H1 (cell line): ENCODE measurements at regions not wholly inside any gene's neighbourhood (a gene's known extent, or its start where the extent isn't known, plus 50 kb on each side); places are given as distances from the start of the nearest gene placed in this dataset.

Source experiments
- CTCF ChIA-PET: fragments of 300-600 bp; sonication (Branson Sonifier 250); formaldehyde crosslinking; loops from one replicate; lab custom pipeline; 2021; ENCODE audit not compliant: partially characterized antibody; lab: Charles Lee
- POLR2A ChIA-PET: fragments of 300-600 bp; sonication (Branson Sonifier 250); formaldehyde crosslinking; loops from one replicate; lab custom pipeline; 2021; ENCODE audit warnings: inconsistent platforms; ENCODE audit not compliant: partially characterized antibody; lab: Charles Lee
- DNase-seq, 2 experiments: peaks; one replicate each; pipeline versions ENCODE4 v3.0.0 to v3.0.0-alpha.2; 2010 to 2022; ENCODE audit warnings: low spot score in 2 of 2, low read depth in 1 of 2, mixed read lengths in 1 of 2
- FAIRE-seq: peaks from 2 replicates; lab custom pipeline; 2011; peaks lifted over from hg19 to GRCh38; lab: Jason Lieb, UNC
- H2AFZ ChIP-seq: 2 replicates; pipeline ENCODE4 v1.8.1; 2012; ENCODE audit warnings: low read length, inconsistent platforms
- H2AK5ac ChIP-seq: 2 replicates; pipeline ENCODE4 v1.6.1; 2013; ENCODE audit warnings: low read depth, low read length
- H2BK120ac ChIP-seq: replicated peaks from 2 replicates; pipeline ENCODE3; 2013; ENCODE audit warnings: low read depth, low read length, inconsistent platforms
- H2BK12ac ChIP-seq: 2 replicates; pipeline ENCODE4 v1.6.1; 2013; ENCODE audit warnings: low read depth, low read length
- H2BK15ac ChIP-seq: 2 replicates; pipeline ENCODE4 v1.6.1; 2013; ENCODE audit warnings: low read length
- H2BK20ac ChIP-seq: 2 replicates; pipeline ENCODE4 v1.6.1; 2013; ENCODE audit warnings: low read length
- H2BK5ac ChIP-seq: 2 replicates; pipeline ENCODE4 v1.6.1; 2013; ENCODE audit warnings: low read depth, low read length
- H3K14ac ChIP-seq: 2 replicates; pipeline ENCODE4 v1.6.1; 2013; ENCODE audit warnings: inconsistent platforms; ENCODE audit not compliant: insufficient read length
- H3K18ac ChIP-seq: 2 replicates; pipeline ENCODE4 v1.6.1; 2013; ENCODE audit warnings: low read length; ENCODE audit errors: extremely low read depth
- H3K23ac ChIP-seq: 2 replicates; pipeline ENCODE4 v1.6.1; 2013; ENCODE audit warnings: inconsistent platforms; ENCODE audit not compliant: insufficient read length
- H3K23me2 ChIP-seq: 2 replicates; pipeline ENCODE4 v1.6.1; 2013; ENCODE audit warnings: low read depth, low read length
- H3K27ac ChIP-seq: 2 replicates; pipeline ENCODE4 v1.6.1; 2011; ENCODE audit warnings: low read depth, low read length, inconsistent platforms
- H3K27me3 ChIP-seq, 4 experiments: replicated peaks in 1 of 4; 1 replicate in 1 of 4; 2 replicates in 3 of 4; pipeline versions ENCODE4 v1.6.1 to v1.8.1; 2011 to 2013; ENCODE audit warnings: low read length in 3 of 4, mild to moderate bottlenecking in 3 of 4, inconsistent platforms in 2 of 4, mixed read lengths in 2 of 4, moderate library complexity in 1 of 4; ENCODE audit not compliant: control insufficient read depth in 3 of 4, insufficient read depth in 3 of 4; ENCODE audit errors: extremely low read depth in 1 of 4
- H3K36me3 ChIP-seq, 4 experiments: 2 replicates each; pipeline versions ENCODE4 v1.6.1 to v1.8.1; 2011 to 2013; ENCODE audit warnings: mild to moderate bottlenecking in 4 of 4, low read length in 3 of 4, moderate library complexity in 2 of 4, control low read depth in 1 of 4, inconsistent platforms in 1 of 4; ENCODE audit not compliant: insufficient read depth in 4 of 4, control insufficient read depth in 2 of 4
- H3K4ac ChIP-seq: replicated peaks from 2 replicates; pipeline ENCODE3; 2013; ENCODE audit warnings: low read length, low read depth, mixed read lengths, inconsistent platforms; ENCODE audit not compliant: insufficient read length
- H3K4me1 ChIP-seq, 4 experiments: replicated peaks in 1 of 4; 1 replicate in 1 of 4; 2 replicates in 3 of 4; pipeline versions ENCODE4 v1.6.1 to v1.8.1; 2011 to 2013; ENCODE audit warnings: low read length in 3 of 4, inconsistent platforms in 2 of 4, mixed read lengths in 1 of 4; ENCODE audit not compliant: insufficient read depth in 4 of 4, control insufficient read depth in 3 of 4
- H3K4me2 ChIP-seq, 2 experiments: 2 replicates each; pipeline versions ENCODE4 v1.6.1 to v1.8.1; 2011 to 2013; ENCODE audit warnings: low read depth in 2 of 2, low read length in 2 of 2, control low read depth in 1 of 2, inconsistent platforms in 1 of 2, mild to moderate bottlenecking in 1 of 2; ENCODE audit not compliant: insufficient read depth in 1 of 2
- H3K4me3 ChIP-seq, 4 experiments: fragments of 200-600, 300-600 bp in 1 of 4; sonication (generic), shearing (Covaris generic), sonication (Bioruptor Twin) in 1 of 4; 2 replicates each; pipeline versions ENCODE4 v1.5.1 to v1.8.1; 2011 to 2016; ENCODE audit warnings: low read length in 4 of 4, low read depth in 3 of 4, control low read depth in 2 of 4, inconsistent platforms in 2 of 4, mild to moderate bottlenecking in 2 of 4, mixed read lengths in 1 of 4, moderate library complexity in 1 of 4; ENCODE audit not compliant: insufficient read depth in 2 of 4; ENCODE audit errors: extremely low read depth in 1 of 4
- H3K56ac ChIP-seq: replicated peaks from 2 replicates; pipeline ENCODE3; 2013; ENCODE audit warnings: low read depth, mild to moderate bottlenecking, mixed read lengths, low read length, inconsistent platforms; ENCODE audit not compliant: insufficient read length
- H3K79me1 ChIP-seq: 2 replicates; pipeline ENCODE4 v1.6.1; 2013; ENCODE audit warnings: low read depth, low read length, control low read depth
- H3K79me2 ChIP-seq, 2 experiments: 2 replicates each; pipeline versions ENCODE4 v1.6.1 to v1.8.1; 2012 to 2013; ENCODE audit warnings: low read length in 2 of 2, mild to moderate bottlenecking in 2 of 2, inconsistent platforms in 1 of 2; ENCODE audit not compliant: insufficient read depth in 2 of 2, control insufficient read depth in 1 of 2
- H3K9ac ChIP-seq, 4 experiments: replicated peaks in 1 of 4; 1 replicate in 1 of 4; 2 replicates in 3 of 4; pipeline versions ENCODE4 v1.6.1 to v1.8.1; 2011 to 2013; ENCODE audit warnings: low read depth in 3 of 4, low read length in 3 of 4, control low read depth in 2 of 4, mild to moderate bottlenecking in 2 of 4, moderate library complexity in 2 of 4, inconsistent platforms in 1 of 4; ENCODE audit errors: extremely low read depth in 1 of 4
- H3K9me3 ChIP-seq, 2 experiments: 2 replicates each; pipeline versions ENCODE4 v1.6.1 to v1.8.1; 2012 to 2013; ENCODE audit warnings: mild to moderate bottlenecking in 2 of 2, moderate library complexity in 2 of 2, control low read depth in 1 of 2, inconsistent platforms in 1 of 2, low read depth in 1 of 2, low read length in 1 of 2, mixed read lengths in 1 of 2; ENCODE audit not compliant: insufficient read depth in 2 of 2
- H4K20me1 ChIP-seq, 2 experiments: replicated peaks in 1 of 2; 2 replicates each; pipeline versions ENCODE3 to v1.8.1; 2011 to 2013; ENCODE audit warnings: inconsistent platforms in 2 of 2, low read length in 2 of 2, mild to moderate bottlenecking in 1 of 2; ENCODE audit not compliant: insufficient read depth in 2 of 2, control insufficient read depth in 1 of 2
- H4K5ac ChIP-seq: 2 replicates; pipeline ENCODE4 v1.6.1; 2013; ENCODE audit warnings: low read length, low read depth, mixed read lengths, inconsistent platforms; ENCODE audit not compliant: insufficient read length
- H4K8ac ChIP-seq: 2 replicates; pipeline ENCODE4 v1.8.0; 2013; ENCODE audit warnings: mild to moderate bottlenecking, moderate library complexity, low read length, inconsistent platforms; ENCODE audit not compliant: insufficient read depth; ENCODE audit errors: extremely low read depth
- H4K91ac ChIP-seq: replicated peaks from 2 replicates; pipeline ENCODE3; 2013; ENCODE audit warnings: low read length, mixed read lengths, inconsistent platforms; ENCODE audit not compliant: insufficient read length
- ATF2 ChIP-seq: IDR thresholded peaks from 2 replicates; pipeline ENCODE4 v1.6.1; 2012; ENCODE audit warnings: low read length, inconsistent platforms
- CREB1 ChIP-seq: IDR thresholded peaks from 2 replicates; pipeline ENCODE4 v1.6.1; 2012; ENCODE audit warnings: inconsistent platforms
- EGR1 ChIP-seq: IDR thresholded peaks from 2 replicates; pipeline ENCODE4 v1.6.1; 2011; ENCODE audit warnings: low read depth, low read length, borderline replicate concordance
- GABPA ChIP-seq: IDR thresholded peaks from 2 replicates; pipeline ENCODE4 v1.6.1; 2011; ENCODE audit warnings: mild to moderate bottlenecking, low read length, moderate library complexity, borderline replicate concordance; ENCODE audit not compliant: insufficient read depth
- NANOG ChIP-seq: IDR thresholded peaks from 2 replicates; pipeline ENCODE4 v1.6.1; 2011; ENCODE audit warnings: low read length, low read depth, mild to moderate bottlenecking, inconsistent platforms; ENCODE audit not compliant: insufficient read depth, poor library complexity, severe bottlenecking
- SIN3A ChIP-seq, 2 experiments: IDR thresholded peaks in 1 of 2; conservative IDR thresholded peaks in 1 of 2; 2 replicates each; pipeline ENCODE4 v1.6.1; 2011 to 2012; ENCODE audit warnings: low read length in 2 of 2, improper control_type of control experiment in 1 of 2, low read depth in 1 of 2, mild to moderate bottlenecking in 1 of 2
- SIX5 ChIP-seq: IDR thresholded peaks from 2 replicates; pipeline ENCODE4 v1.6.1; 2011; ENCODE audit warnings: mild to moderate bottlenecking, low read depth, low read length
- TCF12 ChIP-seq: IDR thresholded peaks from 2 replicates; pipeline ENCODE4 v1.6.1; 2011; ENCODE audit warnings: low read depth, mild to moderate bottlenecking, low read length
- WGBS, 2 experiments: shearing (Covaris generic) in 1 of 2; methylation state at CpG; one replicate each; pipeline versions ENCODE4 v1.1.6 to v1.1.7; 2013 to 2015; ENCODE audit warnings: low lambda C conversion rate in 2 of 2, mixed read lengths in 2 of 2, inconsistent platforms in 1 of 2, low coverage in 1 of 2, missing lambda C conversion rate in 1 of 2; ENCODE audit not compliant: insufficient replicate concordance in 2 of 2, insufficient coverage in 1 of 2, insufficient read length in 1 of 2; ENCODE audit errors: extremely low coverage in 1 of 2, missing lambda C conversion rate in 1 of 2; 5-methylcytosine and 5-hydroxymethylcytosine counted together
- TF ChIP-seq, protein P1 (sequence below): IDR thresholded peaks from 2 replicates; pipeline ENCODE4 v1.6.1; 2012; ENCODE audit warnings: inconsistent platforms

DNA sequence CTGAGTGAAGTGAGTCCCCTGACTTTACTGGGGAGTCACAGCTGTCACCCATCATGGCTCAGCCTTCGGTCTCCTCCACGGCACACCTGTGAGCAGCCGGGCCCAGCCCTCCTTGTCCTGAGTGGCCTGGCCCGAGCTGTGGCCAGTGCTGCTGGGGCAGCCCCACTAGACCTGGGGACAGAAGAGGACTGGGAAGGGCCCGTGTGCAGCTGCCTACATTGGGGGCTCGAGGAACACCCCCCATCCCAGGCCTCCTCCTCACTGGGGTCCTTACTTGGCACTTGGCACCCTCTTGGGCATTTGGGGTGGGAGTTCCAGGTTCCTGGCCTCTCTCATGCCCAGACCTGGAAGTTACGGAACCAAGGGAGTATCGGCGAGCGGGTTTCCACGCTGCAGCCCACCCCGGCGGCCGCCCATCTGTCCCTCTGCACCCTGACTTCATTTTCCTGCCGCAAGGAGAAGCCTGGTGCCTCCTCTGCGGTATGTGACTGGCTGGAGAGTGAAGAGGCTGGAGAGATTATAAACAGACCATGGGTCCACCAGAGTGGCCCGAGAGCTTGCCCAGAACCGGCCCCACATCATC, 179.7 kb downstream of the KIF26A start:
- H2BK20ac ChIP-seq, result no peak overlapping the region
- H3K18ac ChIP-seq, result no peak overlapping the region
- H2BK15ac ChIP-seq, result no peak overlapping the region
- no peak overlapping the region for H3K4ac ChIP-seq
- POLR2A ChIA-PET, result no interaction called here
- H3K23me2 ChIP-seq, result no peaks in the 10 kb centered on the region
- H2BK120ac ChIP-seq, result no peak overlapping the region
- no peak overlapping the region for H3K9ac ChIP-seq
- H3K36me3 ChIP-seq, result no peaks in the 10 kb centered on the region
- no peaks in the 10 kb centered on the region for H3K9me3 ChIP-seq
- H3K4me3 ChIP-seq, result no peak overlapping the region
- H3K79me1 ChIP-seq, result no peaks in the 10 kb centered on the region
- H3K4me1 ChIP-seq, result no peaks in the 10 kb centered on the region; a peak in 1 of 7 replicates
- H2BK12ac ChIP-seq, result no peak overlapping the region
- H2AFZ ChIP-seq, result no peak overlapping the region
- no peak overlapping the region for H3K4me2 ChIP-seq
- no peak overlapping the region for H4K8ac ChIP-seq
- H2AK5ac ChIP-seq, result no peak overlapping the region
- CTCF ChIA-PET, result interaction anchor here (1.0 to 1.5 kb wide), 4 partner anchors 12 to 276 kb away, joined by 3 to 4 read pairs (median 4); no protein-coding TSS in a partner anchor
- no peak overlapping the region for H3K23ac ChIP-seq
- no peak overlapping the region for H4K91ac ChIP-seq
- H3K27ac ChIP-seq, result no peak overlapping the region
- FAIRE-seq (no peak), DNase-seq (no peak)
- H3K14ac ChIP-seq, result no peak overlapping the region
- H4K20me1 ChIP-seq, result peaks cover 0 to 1% of the 10 kb centered on the region in 2 experiments
- H4K5ac ChIP-seq, result no peak overlapping the region
- H3K56ac ChIP-seq, result no peak overlapping the region
- WGBS, 2 experiments, result 93% methylated on average over 18 of the region's 18 CpGs; no CpG with 5 or more reads in 1 of the 2 experiments
- H2BK5ac ChIP-seq, result no peak overlapping the region
- H3K79me2 ChIP-seq, result no peaks in the 10 kb centered on the region
- no peaks in the 10 kb centered on the region; a peak in 1 of 7 replicates for H3K27me3 ChIP-seq
- no peak for TF ChIP-seq NANOG
- TF ChIP-seq TCF12, result no peak
- TF ChIP-seq SIN3A (conservative IDR thresholded peaks at IDR 0.05 in 1 of 2, IDR thresholded peaks at IDR 0.05 in 1 of 2; ENCODE audit: low read depth in 1 of 2, low read length in 2 of 2), result no peak
- TF ChIP-seq EGR1, result no peak
- no peak for TF ChIP-seq CREB1
- TF ChIP-seq, protein P1, sequence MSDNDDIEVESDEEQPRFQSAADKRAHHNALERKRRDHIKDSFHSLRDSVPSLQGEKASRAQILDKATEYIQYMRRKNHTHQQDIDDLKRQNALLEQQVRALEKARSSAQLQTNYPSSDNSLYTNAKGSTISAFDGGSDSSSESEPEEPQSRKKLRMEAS, result no peak
- TF ChIP-seq ATF2, result no peak
- no peak for TF ChIP-seq GABPA
- no peak for TF ChIP-seq SIX5
